VCaP (cell line): ENCODE measurements at regions not wholly inside any gene's neighbourhood (a gene's known extent, or its start where the extent isn't known, plus 50 kb on each side); places are given as distances from the start of the nearest gene placed in this dataset.

Experiments used
- H3K27ac ChIP-seq: fragments of 450-650 bp; 2 replicates; pipeline ENCODE4 v1.5.1; 2017
- TF ChIP-seq, protein P1 (sequence below): fragments of 450-650 bp; conservative IDR thresholded peaks from 2 replicates; pipeline ENCODE4 v1.5.1; 2017; ENCODE audit warnings: mild to moderate bottlenecking, moderate library complexity

DNA sequence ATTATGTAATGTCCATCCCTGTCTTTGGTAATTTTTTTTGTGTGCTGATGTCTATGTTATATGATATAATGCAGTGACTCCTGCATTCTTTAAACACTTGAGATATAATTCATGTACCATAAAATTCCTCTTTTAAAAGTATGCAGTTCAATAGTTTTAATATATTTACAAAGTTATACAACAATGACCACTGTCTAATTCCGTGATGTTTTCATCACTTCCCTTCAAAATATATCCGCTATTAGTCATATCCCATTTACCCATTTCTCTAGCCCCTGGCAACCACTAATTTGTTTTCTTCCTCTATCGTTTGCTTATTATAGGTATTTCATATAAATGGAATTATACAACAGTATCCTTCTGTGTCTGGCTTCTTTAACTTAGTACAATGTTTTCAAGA is 64.9 kb upstream of the SUCLG2 start:
- H3K27ac ChIP-seq, result no peak overlapping the region
- TF ChIP-seq, protein P1, sequence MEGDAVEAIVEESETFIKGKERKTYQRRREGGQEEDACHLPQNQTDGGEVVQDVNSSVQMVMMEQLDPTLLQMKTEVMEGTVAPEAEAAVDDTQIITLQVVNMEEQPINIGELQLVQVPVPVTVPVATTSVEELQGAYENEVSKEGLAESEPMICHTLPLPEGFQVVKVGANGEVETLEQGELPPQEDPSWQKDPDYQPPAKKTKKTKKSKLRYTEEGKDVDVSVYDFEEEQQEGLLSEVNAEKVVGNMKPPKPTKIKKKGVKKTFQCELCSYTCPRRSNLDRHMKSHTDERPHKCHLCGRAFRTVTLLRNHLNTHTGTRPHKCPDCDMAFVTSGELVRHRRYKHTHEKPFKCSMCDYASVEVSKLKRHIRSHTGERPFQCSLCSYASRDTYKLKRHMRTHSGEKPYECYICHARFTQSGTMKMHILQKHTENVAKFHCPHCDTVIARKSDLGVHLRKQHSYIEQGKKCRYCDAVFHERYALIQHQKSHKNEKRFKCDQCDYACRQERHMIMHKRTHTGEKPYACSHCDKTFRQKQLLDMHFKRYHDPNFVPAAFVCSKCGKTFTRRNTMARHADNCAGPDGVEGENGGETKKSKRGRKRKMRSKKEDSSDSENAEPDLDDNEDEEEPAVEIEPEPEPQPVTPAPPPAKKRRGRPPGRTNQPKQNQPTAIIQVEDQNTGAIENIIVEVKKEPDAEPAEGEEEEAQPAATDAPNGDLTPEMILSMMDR, result no peak

DNA sequence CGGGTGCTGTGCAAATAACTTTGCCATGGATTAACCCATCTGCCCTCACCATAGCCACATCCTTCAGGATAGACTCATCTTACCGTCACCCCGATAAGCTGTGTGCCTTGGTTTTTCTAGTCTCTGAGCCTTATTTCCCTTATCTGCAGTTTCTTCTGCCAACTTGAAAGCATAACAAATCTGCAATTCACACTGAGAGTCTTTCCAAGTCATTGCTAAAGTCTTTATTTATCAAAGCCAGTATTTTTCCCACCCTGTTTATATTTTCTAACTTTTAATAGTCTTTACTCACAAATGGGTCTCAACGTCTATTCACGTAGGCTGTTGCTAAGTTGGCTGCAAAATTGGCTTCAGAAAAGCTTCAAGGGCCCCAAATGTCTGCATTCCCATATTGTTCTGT is 61.6 kb upstream of the SUCLG2 start:
- TF ChIP-seq, protein P1, result no peak
- H3K27ac ChIP-seq, result no peak overlapping the region

DNA sequence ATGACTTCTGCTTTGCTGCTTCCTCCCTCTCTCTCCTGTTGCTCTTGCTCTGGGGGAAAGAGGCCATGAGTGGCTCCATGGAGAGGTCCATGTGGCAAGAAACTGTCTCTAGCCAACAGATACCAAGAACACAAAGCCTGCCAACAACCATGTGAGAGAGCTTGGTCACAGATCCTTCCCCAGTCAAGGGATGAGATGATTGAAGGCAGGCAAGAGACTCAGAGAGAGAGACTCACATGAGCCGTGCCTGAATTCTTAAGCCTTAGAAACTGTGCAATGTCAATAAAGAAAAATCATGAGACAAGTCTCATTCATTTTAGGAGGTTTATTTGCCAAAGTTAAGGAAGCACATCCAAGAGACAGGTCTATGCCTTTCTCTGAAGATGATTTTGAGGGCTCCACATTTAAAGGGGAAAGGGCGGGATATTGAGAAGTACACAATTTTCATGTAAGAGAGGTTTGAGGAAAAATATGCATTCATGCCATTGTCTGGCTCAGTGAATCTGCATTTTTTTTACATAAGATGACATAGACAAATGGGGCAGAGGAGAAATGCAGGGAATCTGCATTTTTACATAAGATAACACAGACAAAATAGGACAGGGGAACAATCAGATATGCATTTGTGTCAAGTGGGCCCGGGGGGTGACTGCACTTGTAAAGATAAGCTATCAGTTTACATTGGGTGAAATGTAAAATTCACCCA is 59.5 kb upstream of the SUCLG2 start:
- TF ChIP-seq, protein P1, result no peak
- H3K27ac ChIP-seq, result no peak overlapping the region

- TF ChIP-seq, protein P1, result no peak
- no peak overlapping the region for H3K27ac ChIP-seq
Measured at GRCh38 chr3:67712259-67712658, 57.8 kb upstream of the SUCLG2 start.

- no peak overlapping the region for H3K27ac ChIP-seq
- TF ChIP-seq, protein P1, result peak; percentile 14; the same call in 1 of the 2 replicates
Measured at GRCh38 chr3:67710396-67710795, 56.0 kb upstream of the SUCLG2 start.

DNA sequence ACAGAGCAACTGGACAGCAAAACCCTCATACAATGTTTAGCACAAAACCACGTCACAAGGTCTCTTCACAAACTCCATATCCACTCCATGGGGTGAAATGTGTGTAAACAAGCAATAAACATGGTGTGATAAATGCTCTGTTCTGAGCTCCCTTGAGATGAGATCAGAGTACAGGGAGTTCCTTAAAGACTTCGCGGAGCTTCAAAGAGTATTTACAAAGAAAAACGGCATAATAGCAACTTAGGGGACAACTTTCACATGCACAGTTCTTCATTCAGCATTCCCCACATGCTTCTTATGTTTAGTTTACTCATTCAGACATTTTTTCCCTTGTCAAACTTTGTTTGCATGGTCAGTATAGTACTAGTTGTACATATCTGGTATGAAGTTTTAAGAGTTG is 52.5 kb upstream of the SUCLG2 start:
- peak overlapping the region; percentile 25 for H3K27ac ChIP-seq
- TF ChIP-seq, protein P1, result no peak

- H3K27ac ChIP-seq, result no peak overlapping the region
- TF ChIP-seq, protein P1, result no peak
Measured at GRCh38 chr3:67704322-67704721, 49.9 kb upstream of the SUCLG2 start.
